ENCODE measurements at regions not wholly inside any gene's neighbourhood (a gene's known extent, or its start where the extent isn't known, plus 50 kb on each side); places are given as distances from the start of the nearest gene placed in this dataset.

GRCh38 chr9:14395317-14396082 lies 81.6 kb upstream of the NFIB start (continued):
- no peak for TF ChIP-seq SFPQ (IDR thresholded peaks at IDR 0.05; ENCODE audit: low read depth, low read length)
- TF ChIP-seq TEAD1 (CRISPR knock-in tag; IDR thresholded peaks at IDR 0.05) = no peak
- TF ChIP-seq ZNF764 (CRISPR knock-in tag; IDR thresholded peaks at IDR 0.05; ENCODE audit: low read depth) = no peak
- TF ChIP-seq SP2 (IDR thresholded peaks at IDR 0.05; ENCODE audit: extremely low read depth, low read depth, low read length, poor library complexity, severe bottlenecking) = no peak
- TF ChIP-seq CBX2 (IDR thresholded peaks at IDR 0.05; ENCODE audit: insufficient read depth, low read length, poor library complexity, severe bottlenecking) = no peak
- peak; percentile 76 for TF ChIP-seq HDAC3 (IDR thresholded peaks at IDR 0.05; ENCODE audit: borderline replicate concordance, partially characterized antibody)
- TF ChIP-seq ZNF766 (CRISPR knock-in tag; conservative IDR thresholded peaks at IDR 0.05) = peak; percentile 58; the same call in 1 of the 2 replicates
- TF ChIP-seq CBFA2T2 (conservative IDR thresholded peaks at IDR 0.05) = peak; percentile 97
- no peak for TF ChIP-seq ZFP36 (IDR thresholded peaks at IDR 0.05; ENCODE audit: low read depth, low read length, partially characterized antibody)
- no peak for TF ChIP-seq RBM15 (IDR thresholded peaks at IDR 0.05; ENCODE audit: insufficient read depth, low read length)
- peak in 1 of 2 experiments; percentile 77; a peak in 2 of 4 replicates for TF ChIP-seq HDAC1 (IDR thresholded peaks at IDR 0.05)
- TF ChIP-seq ZSCAN29 (IDR thresholded peaks at IDR 0.05) = no peak
- no peak for TF ChIP-seq PYGO2 (tag; IDR thresholded peaks at IDR 0.05)
- no peak for TF ChIP-seq BACH1 (tag; IDR thresholded peaks at IDR 0.05)
- no peak for TF ChIP-seq MED1 (CRISPR knock-in tag; IDR thresholded peaks at IDR 0.05; ENCODE audit: borderline replicate concordance)
- TF ChIP-seq KAT2B (IDR thresholded peaks at IDR 0.05; ENCODE audit: low read depth, low read length) = no peak
- TF ChIP-seq RBM39 (optimal IDR thresholded peaks at IDR 0.05; ENCODE audit: low read depth, low read length) = no peak
- peak; percentile 67; the same call in 1 of the 2 replicates for TF ChIP-seq ZNF175 (CRISPR knock-in tag; IDR thresholded peaks at IDR 0.05; ENCODE audit: low read depth)
- TF ChIP-seq, protein P1, sequence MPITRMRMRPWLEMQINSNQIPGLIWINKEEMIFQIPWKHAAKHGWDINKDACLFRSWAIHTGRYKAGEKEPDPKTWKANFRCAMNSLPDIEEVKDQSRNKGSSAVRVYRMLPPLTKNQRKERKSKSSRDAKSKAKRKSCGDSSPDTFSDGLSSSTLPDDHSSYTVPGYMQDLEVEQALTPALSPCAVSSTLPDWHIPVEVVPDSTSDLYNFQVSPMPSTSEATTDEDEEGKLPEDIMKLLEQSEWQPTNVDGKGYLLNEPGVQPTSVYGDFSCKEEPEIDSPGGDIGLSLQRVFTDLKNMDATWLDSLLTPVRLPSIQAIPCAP (CRISPR knock-in tag; IDR thresholded peaks at IDR 0.05; ENCODE audit: borderline replicate concordance) = no peak
- TF ChIP-seq ETS1 (conservative IDR thresholded peaks at IDR 0.05; ENCODE audit: control insufficient read depth, low read depth, low read length) = peak; percentile 79; the same call in 1 of the 2 replicates
- no peak for TF ChIP-seq LARP7 (IDR thresholded peaks at IDR 0.05)
- peak; percentile 89 for TF ChIP-seq DPF2 (IDR thresholded peaks at IDR 0.05)
- peak; percentile 47 for TF ChIP-seq DACH1 (IDR thresholded peaks at IDR 0.05; ENCODE audit: partially characterized antibody)
- no peak for TF ChIP-seq RBM22 (IDR thresholded peaks at IDR 0.05; ENCODE audit: low read depth, low read length, poor library complexity, severe bottlenecking)

Data from K562 (cell line).